ENCODE measurements at regions not wholly inside any gene's neighbourhood (a gene's known extent, or its start where the extent isn't known, plus 50 kb on each side); places are given as distances from the start of the nearest gene placed in this dataset.

DNA sequence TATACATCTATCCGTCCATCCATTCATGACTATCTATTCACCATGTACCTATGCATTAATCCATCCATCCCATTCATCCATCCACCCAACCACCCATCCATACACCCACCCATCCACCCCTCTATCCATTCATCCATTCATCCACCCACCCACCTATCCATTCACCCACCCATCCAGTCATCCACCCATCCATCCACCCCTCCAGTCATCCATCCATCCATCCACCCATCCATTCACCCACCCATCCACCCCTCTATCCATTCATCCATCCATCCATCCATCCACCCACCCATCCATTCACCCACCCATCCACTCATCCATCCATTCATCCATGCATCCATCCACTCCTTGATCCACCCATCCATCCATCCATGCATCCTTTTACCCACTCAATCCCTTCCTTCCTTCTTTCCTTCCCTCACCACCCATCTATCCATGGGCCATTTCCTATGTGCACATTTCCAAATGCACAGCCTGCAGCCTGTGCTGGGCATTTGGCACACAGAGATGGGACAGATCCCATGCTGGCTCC, 100.8 kb upstream of the ADRA2C start:
- intact Hi-C loops (cut with DNase I), result no loop called here
- no peak overlapping the region for H3K4me3 ChIP-seq
- peaks cover 0 to 4% (median 0%) of the 10 kb centered on the region in 4 donors for H3K9me3 ChIP-seq
- WGBS, 2 donors, result 90 to 100% methylated on average over 1 of the region's 1 CpG
- no peak for DNase-seq
- peaks cover 0 to 8% (median 0%) of the 10 kb centered on the region in 3 donors for H3K27me3 ChIP-seq
- TF ChIP-seq, protein P1, sequence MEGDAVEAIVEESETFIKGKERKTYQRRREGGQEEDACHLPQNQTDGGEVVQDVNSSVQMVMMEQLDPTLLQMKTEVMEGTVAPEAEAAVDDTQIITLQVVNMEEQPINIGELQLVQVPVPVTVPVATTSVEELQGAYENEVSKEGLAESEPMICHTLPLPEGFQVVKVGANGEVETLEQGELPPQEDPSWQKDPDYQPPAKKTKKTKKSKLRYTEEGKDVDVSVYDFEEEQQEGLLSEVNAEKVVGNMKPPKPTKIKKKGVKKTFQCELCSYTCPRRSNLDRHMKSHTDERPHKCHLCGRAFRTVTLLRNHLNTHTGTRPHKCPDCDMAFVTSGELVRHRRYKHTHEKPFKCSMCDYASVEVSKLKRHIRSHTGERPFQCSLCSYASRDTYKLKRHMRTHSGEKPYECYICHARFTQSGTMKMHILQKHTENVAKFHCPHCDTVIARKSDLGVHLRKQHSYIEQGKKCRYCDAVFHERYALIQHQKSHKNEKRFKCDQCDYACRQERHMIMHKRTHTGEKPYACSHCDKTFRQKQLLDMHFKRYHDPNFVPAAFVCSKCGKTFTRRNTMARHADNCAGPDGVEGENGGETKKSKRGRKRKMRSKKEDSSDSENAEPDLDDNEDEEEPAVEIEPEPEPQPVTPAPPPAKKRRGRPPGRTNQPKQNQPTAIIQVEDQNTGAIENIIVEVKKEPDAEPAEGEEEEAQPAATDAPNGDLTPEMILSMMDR (IDR thresholded peaks at IDR 0.05), result no peak
- no peak overlapping the region for H3K27ac ChIP-seq
- no peaks in the 10 kb centered on the region for H3K36me3 ChIP-seq
- no peaks in the 10 kb centered on the region for H3K4me1 ChIP-seq

DNA sequence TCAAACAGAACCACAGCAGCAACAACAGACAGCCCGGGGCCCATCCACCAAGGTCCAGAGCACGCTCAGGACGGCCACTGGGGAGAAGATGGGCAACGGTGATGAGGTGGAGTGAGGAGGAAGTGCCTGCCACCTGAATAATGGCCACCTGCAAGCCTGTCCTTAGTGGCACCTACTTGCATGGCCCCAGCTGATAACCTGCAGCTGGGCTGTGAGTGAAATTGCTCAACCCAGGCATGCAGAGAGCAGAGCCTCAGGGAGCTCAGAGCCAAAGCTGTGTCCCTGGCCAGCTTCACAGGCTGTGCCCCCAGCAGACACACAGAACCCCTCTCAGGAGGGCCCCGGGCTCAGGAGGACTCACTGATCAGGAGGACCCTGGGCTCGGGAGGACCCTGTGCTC, 102.4 kb upstream of the ADRA2C start:
- H3K27ac ChIP-seq, result no peak overlapping the region
- 74 to 78% methylated on average over 6 of the region's 6 CpGs for WGBS, 2 donors
- intact Hi-C loops (cut with DNase I), result no loop called here
- no peaks in the 10 kb centered on the region for H3K4me1 ChIP-seq
- peaks cover 0 to 22% (median 0%) of the 10 kb centered on the region in 3 donors for H3K27me3 ChIP-seq
- no peak for DNase-seq
- H3K36me3 ChIP-seq, result no peaks in the 10 kb centered on the region
- H3K4me3 ChIP-seq, result no peak overlapping the region
- peaks cover 0 to 4% (median 0%) of the 10 kb centered on the region in 4 donors for H3K9me3 ChIP-seq
- no peak for TF ChIP-seq POLR2AphosphoS5 (IDR thresholded peaks at IDR 0.05)
- TF ChIP-seq, protein P1 (IDR thresholded peaks at IDR 0.05), result no peak
- no peak for TF ChIP-seq EP300 (IDR thresholded peaks at IDR 0.05)
- TF ChIP-seq POLR2A (IDR thresholded peaks at IDR 0.05), result no peak

GRCh38 chr4:3662516-3662915, 103.7 kb upstream of the ADRA2C start:
- intact Hi-C loops (cut with DNase I), result no loop called here
- Histone ChIP-seq H3K27me3 (peaks cover 0 to 24% (median 0%) of the 10 kb centered on the region in 3 donors), H3K4me3 (no peak overlapping the region), H3K9me3 (peaks cover 0 to 4% (median 0%) of the 10 kb centered on the region in 4 donors), H3K4me1 (no peaks in the 10 kb centered on the region), H3K27ac (no peak overlapping the region), H3K36me3 (no peaks in the 10 kb centered on the region)
- no peak for DNase-seq
- TF ChIP-seq EP300 (IDR thresholded peaks at IDR 0.05) (no peak), POLR2AphosphoS5 (IDR thresholded peaks at IDR 0.05) (no peak), POLR2A (IDR thresholded peaks at IDR 0.05) (no peak)
- TF ChIP-seq, protein P1 (IDR thresholded peaks at IDR 0.05), result no peak
- WGBS, 2 donors, result 79% methylated on average over 16 of the region's 16 CpGs

GRCh38 chr4:3661989-3662388, 104.2 kb upstream of the ADRA2C start:
- intact Hi-C loops (cut with DNase I), result no loop called here
- WGBS, 2 donors, result 75 to 89% methylated on average over 14 of the region's 14 CpGs
- no peak for DNase-seq

More at GRCh38 chr4:3661989-3662388, 104.2 kb upstream of the ADRA2C start:
- Histone ChIP-seq H3K36me3 (no peaks in the 10 kb centered on the region), H3K9me3 (peaks cover 0 to 4% (median 0%) of the 10 kb centered on the region in 4 donors), H3K27ac (no peak overlapping the region), H3K27me3 (peaks cover 0 to 30% (median 0%) of the 10 kb centered on the region in 3 donors), H3K4me3 (no peak overlapping the region), H3K4me1 (no peaks in the 10 kb centered on the region)
- TF ChIP-seq POLR2A (IDR thresholded peaks at IDR 0.05) (no peak), EP300 (IDR thresholded peaks at IDR 0.05) (no peak), POLR2AphosphoS5 (IDR thresholded peaks at IDR 0.05) (no peak)
- TF ChIP-seq, protein P1 (IDR thresholded peaks at IDR 0.05), result no peak

All from sigmoid colon (tissue), 6 donors.